Tibial nerve (tissue), 4 donors: ENCODE measurements at regions not wholly inside any gene's neighbourhood (a gene's known extent, or its start where the extent isn't known, plus 50 kb on each side); places are given as distances from the start of the nearest gene placed in this dataset.

ENCODE experiments used
- EP300 ChIP-seq, 2 donors: sonication (generic); formaldehyde crosslinking; IDR thresholded peaks; one replicate each; pipeline ENCODE4 v1.6.1; 2017; ENCODE audit warnings: antibody characterized with exemption in 2 of 2, mild to moderate bottlenecking in 1 of 2
- POLR2A ChIP-seq, 2 donors: fragments of 450-650 bp; IDR thresholded peaks; one replicate each; pipeline ENCODE4 v1.6.1; 2017; ENCODE audit warnings: antibody characterized with exemption in 2 of 2, mild to moderate bottlenecking in 2 of 2, moderate library complexity in 2 of 2
- TF ChIP-seq, protein P1 (sequence below), 5 experiments: fragments of 200-600 bp in 3 of 5; fragments of 450-650 bp in 2 of 5; sonication (generic) in 3 of 5; IDR thresholded peaks; one replicate each; pipeline ENCODE4 v1.5.1; 2016 to 2019; ENCODE audit warnings: antibody characterized with exemption in 5 of 5, mild to moderate bottlenecking in 3 of 5, moderate library complexity in 2 of 5

DNA sequence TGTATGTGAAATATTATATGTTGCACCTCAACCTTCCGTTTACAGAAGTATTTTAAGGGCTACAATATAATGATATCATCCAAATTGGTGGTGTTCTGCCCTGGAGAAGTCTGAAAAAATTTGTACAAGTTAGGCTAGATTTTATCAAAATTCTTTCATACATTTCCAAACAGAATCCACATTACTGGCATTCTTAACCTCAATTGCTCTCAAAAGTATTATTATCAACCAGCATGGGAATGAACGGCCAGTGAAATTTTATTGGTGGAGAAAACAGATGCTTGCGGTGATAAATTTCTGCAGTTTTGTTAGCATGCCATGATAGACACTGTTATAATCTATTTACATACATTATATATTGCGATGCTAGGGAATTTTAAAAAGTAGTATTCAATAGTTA, 88.3 kb upstream of the TFPI start:
- TF ChIP-seq, protein P1, sequence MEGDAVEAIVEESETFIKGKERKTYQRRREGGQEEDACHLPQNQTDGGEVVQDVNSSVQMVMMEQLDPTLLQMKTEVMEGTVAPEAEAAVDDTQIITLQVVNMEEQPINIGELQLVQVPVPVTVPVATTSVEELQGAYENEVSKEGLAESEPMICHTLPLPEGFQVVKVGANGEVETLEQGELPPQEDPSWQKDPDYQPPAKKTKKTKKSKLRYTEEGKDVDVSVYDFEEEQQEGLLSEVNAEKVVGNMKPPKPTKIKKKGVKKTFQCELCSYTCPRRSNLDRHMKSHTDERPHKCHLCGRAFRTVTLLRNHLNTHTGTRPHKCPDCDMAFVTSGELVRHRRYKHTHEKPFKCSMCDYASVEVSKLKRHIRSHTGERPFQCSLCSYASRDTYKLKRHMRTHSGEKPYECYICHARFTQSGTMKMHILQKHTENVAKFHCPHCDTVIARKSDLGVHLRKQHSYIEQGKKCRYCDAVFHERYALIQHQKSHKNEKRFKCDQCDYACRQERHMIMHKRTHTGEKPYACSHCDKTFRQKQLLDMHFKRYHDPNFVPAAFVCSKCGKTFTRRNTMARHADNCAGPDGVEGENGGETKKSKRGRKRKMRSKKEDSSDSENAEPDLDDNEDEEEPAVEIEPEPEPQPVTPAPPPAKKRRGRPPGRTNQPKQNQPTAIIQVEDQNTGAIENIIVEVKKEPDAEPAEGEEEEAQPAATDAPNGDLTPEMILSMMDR (IDR thresholded peaks at IDR 0.05) = no peak
- no peak for TF ChIP-seq POLR2A (IDR thresholded peaks at IDR 0.05)
- TF ChIP-seq EP300 (IDR thresholded peaks at IDR 0.05) = no peak
